Activated T-cell treated with anti-CD3 and anti-CD28 coated beads, Interleukin-2, amount 50 U/mL, for 4 hours (primary cell): ENCODE measurements at regions not wholly inside any gene's neighbourhood (a gene's known extent, or its start where the extent isn't known, plus 50 kb on each side); places are given as distances from the start of the nearest gene placed in this dataset.

Source experiments
- ATAC-seq, 2 donors: fragments of 200-7000 bp; cut with Tn5 transposase; one replicate each; pipeline ENCODE4 v1.10.0; 2021
- DNase-seq: peaks from one replicate; pipeline ENCODE4 v3.0.0-alpha.2; 2020
- H3K27me3 Mint-ChIP-seq: one replicate; pipeline ENCODE4 v1.8.0; 2021; ENCODE audit warnings: low read depth, mixed read lengths
- H3K36me3 Mint-ChIP-seq: one replicate; pipeline ENCODE4 v1.8.0; 2022; ENCODE audit warnings: mixed read lengths; ENCODE audit not compliant: insufficient read depth
- H3K4me1 Mint-ChIP-seq: one replicate; pipeline ENCODE4 v1.8.0; 2021; ENCODE audit warnings: low read depth, mixed read lengths
- H3K4me3 Mint-ChIP-seq: one replicate; pipeline ENCODE4 v1.8.0; 2021; ENCODE audit warnings: mild to moderate bottlenecking, moderate library complexity, mixed read lengths
- H3K9me3 Mint-ChIP-seq: one replicate; pipeline ENCODE4 v1.8.0; 2021; ENCODE audit warnings: mixed read lengths

DNA sequence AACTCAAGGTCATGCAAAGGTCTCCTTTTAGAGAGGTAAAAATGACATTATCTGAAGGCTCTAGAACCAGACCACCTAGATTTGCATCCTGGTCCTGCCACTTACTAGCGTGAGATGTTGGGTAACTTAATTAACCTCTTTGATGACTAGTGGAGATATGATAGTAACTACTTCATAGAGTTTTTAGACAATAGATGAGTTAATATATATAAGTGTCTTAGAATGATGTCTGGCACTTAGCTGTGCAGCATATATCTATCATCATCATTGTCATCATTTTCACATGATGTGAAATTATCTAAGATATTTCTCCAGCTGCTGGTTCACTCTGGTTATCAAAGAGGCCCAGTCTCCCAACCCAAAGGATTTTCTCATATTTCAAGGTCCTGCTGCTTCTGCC is 126.1 kb upstream of the DCLK2 start:
- DNase-seq, result no peak
- ATAC-seq, result no peak
- H3K4me3 Mint-ChIP-seq, result no peak overlapping the region
- no peaks in the 10 kb centered on the region for H3K36me3 Mint-ChIP-seq
- no peaks in the 10 kb centered on the region for H3K9me3 Mint-ChIP-seq
- H3K27me3 Mint-ChIP-seq, result peaks cover 2% of the 10 kb centered on the region
- H3K4me1 Mint-ChIP-seq, result no peaks in the 10 kb centered on the region

DNA sequence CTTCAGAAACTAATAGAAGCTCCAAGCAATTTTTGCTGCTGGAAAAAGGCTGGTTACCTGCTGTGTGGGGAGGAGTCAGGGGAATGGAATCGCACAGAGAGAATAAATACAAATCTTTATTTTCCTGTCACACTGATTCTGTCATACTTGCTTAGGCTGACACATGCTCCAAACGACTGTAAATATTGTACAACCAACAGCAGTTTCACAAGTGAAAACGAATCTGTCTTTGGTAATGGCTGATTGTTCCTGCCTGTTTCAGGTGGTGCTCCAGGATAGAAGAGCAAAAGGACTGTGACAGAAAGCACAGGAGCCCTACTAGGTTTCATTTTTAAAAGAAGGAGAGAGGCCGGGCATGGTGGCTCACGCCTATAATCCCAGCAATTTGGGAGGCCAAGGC is 125.5 kb upstream of the DCLK2 start:
- Mint-ChIP-seq H3K9me3 (no peaks in the 10 kb centered on the region), H3K27me3 (peaks cover 2% of the 10 kb centered on the region), H3K36me3 (no peaks in the 10 kb centered on the region), H3K4me1 (no peaks in the 10 kb centered on the region), H3K4me3 (no peak overlapping the region)
- DNase-seq (no peak), ATAC-seq (no peak)

DNA sequence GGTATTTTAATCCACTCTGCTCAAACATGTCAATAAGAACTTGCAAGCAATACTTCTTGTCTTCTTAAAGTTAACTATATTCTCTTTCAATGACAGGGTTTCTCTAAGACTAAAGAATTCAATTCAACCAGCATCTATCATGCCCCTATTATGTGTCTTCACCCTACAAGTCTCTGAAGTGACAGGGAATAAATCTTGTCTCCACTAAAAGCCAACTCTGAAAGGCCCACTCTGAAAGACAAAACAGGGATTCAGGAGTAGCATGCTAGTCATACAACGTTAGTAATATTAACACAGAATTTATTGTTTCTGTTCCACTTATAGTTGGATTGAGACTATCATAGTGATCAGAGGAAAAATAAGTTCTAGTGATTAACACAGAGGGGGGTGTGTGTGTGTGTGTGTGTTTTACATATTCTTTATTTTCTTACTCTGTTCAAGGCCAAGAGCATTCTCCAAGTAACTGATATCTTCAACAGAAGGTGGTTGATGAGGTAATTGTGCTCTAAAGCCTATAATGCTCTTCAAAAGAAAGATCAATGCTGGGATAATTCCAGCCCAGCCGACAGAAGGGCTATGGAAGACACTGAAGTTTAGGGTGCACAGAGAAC is 122.4 kb upstream of the DCLK2 start:
- Mint-ChIP-seq H3K9me3 (no peaks in the 10 kb centered on the region), H3K4me1 (no peaks in the 10 kb centered on the region), H3K4me3 (no peak overlapping the region), H3K27me3 (peaks cover 2% of the 10 kb centered on the region), H3K36me3 (no peaks in the 10 kb centered on the region)
- ATAC-seq (no peak), DNase-seq (no peak)

DNA sequence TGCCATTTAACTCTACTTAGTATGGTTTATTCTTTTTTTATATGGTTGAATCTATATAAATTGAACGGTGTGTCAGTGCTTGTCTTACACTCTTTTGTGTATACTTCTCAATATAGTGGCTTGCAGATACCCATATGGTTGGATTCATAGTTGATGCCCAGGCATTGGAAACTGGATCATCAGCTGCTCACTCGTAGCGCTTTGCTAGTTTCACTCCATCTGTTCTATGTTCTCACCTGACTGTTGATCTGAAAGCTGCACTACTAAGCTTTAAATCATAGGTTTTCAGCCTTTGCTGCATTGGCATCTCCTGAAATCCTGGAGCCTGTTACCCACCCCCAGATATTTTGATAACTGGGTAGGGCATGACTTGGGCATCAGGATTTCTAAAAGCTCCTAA is 121.6 kb upstream of the DCLK2 start:
- ATAC-seq (no peak), DNase-seq (no peak)
- H3K36me3 Mint-ChIP-seq, result no peaks in the 10 kb centered on the region
- no peaks in the 10 kb centered on the region for H3K4me1 Mint-ChIP-seq
- no peaks in the 10 kb centered on the region for H3K9me3 Mint-ChIP-seq
- no peak overlapping the region for H3K4me3 Mint-ChIP-seq
- H3K27me3 Mint-ChIP-seq, result peaks cover 2% of the 10 kb centered on the region

DNA sequence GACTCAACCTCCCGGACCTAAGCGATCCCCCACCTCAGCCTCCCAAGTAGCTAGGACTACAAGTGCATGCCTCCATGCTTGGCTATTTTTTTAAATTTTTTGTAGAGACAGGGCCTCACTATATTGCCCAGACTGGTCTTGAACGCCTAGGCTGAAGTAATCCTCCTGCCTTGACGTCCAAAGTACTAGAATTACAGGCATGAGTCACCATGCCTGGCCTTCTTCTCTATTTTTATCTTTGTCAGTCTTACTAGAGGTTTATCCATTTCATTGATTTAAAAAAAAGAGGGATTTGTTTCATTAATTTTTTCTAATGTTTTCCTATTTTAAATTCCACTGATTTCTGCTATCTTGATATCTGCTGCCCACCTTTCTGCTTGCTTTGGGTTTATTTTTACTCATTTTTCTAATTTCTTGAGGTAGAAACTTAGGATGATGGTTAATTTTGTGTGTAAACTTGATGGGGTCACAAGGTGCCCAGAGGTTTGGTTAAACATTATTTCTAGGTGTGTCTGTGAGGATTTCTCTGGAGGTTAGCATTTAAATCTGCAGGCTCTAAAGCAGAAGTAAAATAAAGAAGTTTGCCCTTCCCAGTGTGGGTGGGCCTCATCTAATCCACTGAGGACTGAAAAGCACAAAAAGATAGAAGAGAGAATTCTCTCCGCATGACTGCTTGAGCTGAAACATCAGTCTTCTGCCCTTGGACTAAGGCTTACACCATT is 116.2 kb upstream of the DCLK2 start:
- H3K9me3 Mint-ChIP-seq, result no peaks in the 10 kb centered on the region
- H3K27me3 Mint-ChIP-seq, result peaks cover 9% of the 10 kb centered on the region
- ATAC-seq, result no peak
- no peaks in the 10 kb centered on the region for H3K4me1 Mint-ChIP-seq
- no peak for DNase-seq
- H3K4me3 Mint-ChIP-seq, result no peak overlapping the region
- H3K36me3 Mint-ChIP-seq, result no peaks in the 10 kb centered on the region

DNA sequence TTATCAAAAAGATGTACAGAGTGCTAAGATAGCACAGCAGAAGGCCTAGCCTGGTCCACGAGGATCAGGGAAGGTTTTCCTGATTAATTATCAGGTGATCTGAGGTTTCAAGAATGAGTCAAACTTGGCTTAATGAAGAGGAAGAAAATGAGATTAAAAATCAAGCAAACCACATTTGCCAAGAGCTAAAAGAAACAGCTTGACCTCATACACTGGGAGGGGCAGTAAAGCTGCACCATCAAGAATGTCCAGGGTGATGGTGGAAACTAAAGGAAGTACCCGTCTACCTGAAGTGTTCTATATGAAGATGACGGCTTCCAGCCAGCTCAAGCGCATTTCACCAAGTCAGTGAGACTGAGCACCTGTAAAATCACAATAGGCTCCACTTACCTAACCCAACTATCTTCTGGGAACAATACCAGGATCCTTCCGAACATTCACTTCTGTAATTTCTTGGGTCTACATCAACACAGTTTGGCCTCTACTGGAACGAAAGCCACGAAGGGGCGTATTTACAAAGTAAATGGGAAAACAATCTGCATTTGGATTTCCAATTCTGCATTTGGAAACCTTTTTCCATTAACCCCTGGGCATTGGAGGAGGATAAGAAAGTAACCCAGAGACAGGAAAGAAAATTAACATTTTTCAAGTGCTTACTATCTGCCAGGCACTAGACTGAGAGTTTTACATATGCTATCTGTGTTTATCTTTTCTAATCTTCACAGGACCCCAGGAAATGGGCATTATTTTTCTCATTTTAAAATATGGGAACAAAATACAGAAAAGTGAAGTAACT is 114.0 kb upstream of the DCLK2 start:
- DNase-seq (no peak), ATAC-seq (no peak)
- Mint-ChIP-seq H3K27me3 (peaks cover 9% of the 10 kb centered on the region), H3K36me3 (no peaks in the 10 kb centered on the region), H3K4me1 (no peaks in the 10 kb centered on the region), H3K4me3 (no peak overlapping the region), H3K9me3 (no peaks in the 10 kb centered on the region)

DNA sequence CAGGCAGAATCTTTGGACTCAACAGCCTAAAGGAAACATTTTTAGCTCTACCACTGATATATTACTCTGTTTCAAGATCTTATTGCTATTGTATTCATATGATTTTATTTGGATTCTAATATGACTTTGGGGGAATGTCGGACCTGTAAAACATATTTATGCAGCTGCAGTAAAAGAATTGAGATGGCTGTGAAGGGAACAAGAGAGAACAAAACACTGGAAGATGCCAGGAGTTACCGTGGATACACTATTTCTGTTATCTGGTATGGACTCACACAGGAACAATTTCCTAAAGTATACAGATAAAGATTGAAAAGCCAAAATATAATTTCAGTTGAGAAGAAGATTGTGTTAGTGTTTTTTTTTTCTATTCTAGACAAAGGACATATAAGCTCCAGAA is 113.0 kb upstream of the DCLK2 start:
- no peak for ATAC-seq
- DNase-seq, result no peak
- Mint-ChIP-seq H3K4me3 (no peak overlapping the region), H3K4me1 (no peaks in the 10 kb centered on the region), H3K36me3 (no peaks in the 10 kb centered on the region), H3K9me3 (no peaks in the 10 kb centered on the region), H3K27me3 (peaks cover 11% of the 10 kb centered on the region)

DNA sequence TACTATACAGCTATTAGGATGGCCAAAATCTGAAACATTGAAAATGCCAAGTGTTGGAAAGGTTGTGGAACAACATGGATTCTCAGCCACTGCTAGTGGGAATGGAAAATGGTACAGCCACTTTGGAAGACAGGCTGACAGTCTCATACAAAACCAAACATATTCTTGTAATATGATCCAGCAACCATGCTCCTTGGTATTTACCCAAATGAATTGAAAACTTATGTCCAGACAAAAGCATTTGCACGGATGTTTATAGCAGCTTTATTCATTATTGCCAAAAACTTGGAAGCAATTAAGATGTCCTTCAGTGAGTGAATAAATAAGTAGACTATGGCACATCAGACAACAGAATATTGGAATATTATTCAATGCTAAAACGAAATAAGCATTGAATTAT is 105.8 kb upstream of the DCLK2 start:
- Mint-ChIP-seq H3K9me3 (no peaks in the 10 kb centered on the region), H3K4me1 (no peaks in the 10 kb centered on the region), H3K36me3 (no peaks in the 10 kb centered on the region), H3K27me3 (peaks cover 18% of the 10 kb centered on the region), H3K4me3 (no peak overlapping the region)
- ATAC-seq, result no peak
- DNase-seq, result no peak

DNA sequence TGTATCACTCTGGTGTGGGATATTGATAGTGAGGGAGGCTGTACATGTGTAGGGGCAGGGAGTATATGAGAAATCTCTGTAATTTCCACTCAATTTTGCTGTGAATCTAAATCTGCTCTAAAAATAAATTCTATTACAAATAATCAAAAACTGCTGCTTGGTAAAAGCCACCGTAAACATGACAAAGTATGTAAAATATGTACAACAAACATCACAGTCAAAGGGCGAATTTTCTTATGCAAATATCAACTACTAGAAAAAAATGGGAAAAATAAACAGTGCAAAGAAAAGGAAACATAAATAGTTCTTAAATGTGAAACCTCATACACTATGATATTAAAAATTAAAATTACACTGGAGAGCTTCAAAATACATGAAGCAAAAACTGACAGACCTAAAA is 105.1 kb upstream of the DCLK2 start:
- Mint-ChIP-seq H3K4me1 (no peaks in the 10 kb centered on the region), H3K9me3 (no peaks in the 10 kb centered on the region), H3K27me3 (peaks cover 18% of the 10 kb centered on the region), H3K4me3 (no peak overlapping the region), H3K36me3 (no peaks in the 10 kb centered on the region)
- DNase-seq (no peak), ATAC-seq (no peak)

DNA sequence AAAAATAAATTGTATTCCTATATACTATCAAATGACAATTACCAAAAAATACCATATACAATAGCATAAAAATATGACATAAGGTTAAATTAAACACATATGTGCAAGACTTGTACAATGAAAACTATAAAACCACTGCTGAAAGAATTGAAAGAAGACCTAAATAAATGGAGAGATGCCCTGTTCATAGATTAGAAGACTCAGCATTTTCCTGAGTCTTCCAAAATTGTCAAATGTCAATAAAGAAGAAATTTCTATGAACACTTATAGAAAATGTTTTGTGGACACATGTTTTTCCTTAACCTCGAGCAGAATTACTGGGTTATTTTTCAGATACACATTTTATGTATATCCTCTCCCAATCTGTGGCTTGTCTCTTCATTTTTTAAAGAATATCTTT is 103.1 kb upstream of the DCLK2 start:
- Mint-ChIP-seq H3K4me3 (no peak overlapping the region), H3K4me1 (no peaks in the 10 kb centered on the region), H3K9me3 (no peaks in the 10 kb centered on the region), H3K36me3 (no peaks in the 10 kb centered on the region), H3K27me3 (peaks cover 17% of the 10 kb centered on the region)
- ATAC-seq, result no peak
- no peak for DNase-seq

DNA sequence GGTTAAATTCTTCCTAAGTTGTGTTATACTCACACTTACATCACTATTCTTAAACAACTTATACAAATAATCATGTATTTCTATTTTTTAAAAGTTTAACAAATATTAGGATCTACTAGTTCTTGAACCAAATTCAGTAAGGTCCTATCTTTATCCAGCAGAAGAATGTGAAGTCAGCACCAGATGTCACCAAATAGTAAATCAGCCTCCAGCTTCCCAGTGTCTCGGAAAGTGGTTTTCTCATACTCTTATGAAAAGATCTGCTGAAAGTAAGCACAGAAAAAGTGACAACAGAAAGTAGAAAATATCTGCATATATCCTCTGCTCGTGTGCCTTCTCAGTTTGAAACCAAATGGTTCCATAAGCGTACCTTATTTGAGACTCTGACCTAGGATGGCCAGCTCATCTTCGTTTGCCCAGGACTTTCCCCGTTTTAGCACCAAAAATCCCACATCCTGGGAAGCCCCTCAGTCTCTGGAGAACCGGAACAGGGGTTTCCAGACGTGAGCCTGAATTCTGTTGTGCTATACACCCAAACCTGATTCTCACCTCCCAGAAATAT is 98.0 kb upstream of the DCLK2 start:
- no peak for ATAC-seq
- no peak for DNase-seq
- H3K27me3 Mint-ChIP-seq, result peaks cover 1% of the 10 kb centered on the region

DNA sequence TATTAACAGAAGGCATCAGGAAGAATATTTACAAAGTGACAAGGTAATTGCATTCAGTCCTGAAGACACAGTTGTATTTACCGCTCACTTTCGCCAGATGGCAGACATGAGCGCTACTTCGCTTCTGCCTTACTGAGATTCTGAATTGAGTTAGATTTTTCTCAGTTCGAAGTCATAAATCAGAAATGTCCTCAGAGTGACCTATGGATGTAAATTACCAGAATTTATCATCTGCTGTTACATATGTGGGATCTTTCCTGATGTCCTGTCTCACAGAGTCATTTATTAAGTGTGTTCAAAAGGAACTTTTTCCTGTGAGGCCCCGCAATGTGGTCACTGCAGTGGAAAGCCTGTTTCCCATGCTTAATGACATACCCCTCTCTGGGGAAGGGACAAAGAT is 97.3 kb upstream of the DCLK2 start:
- H3K9me3 Mint-ChIP-seq, result no peaks in the 10 kb centered on the region
- H3K4me1 Mint-ChIP-seq, result peaks cover 4% of the 10 kb centered on the region
- H3K4me3 Mint-ChIP-seq, result no peak overlapping the region
- no peaks in the 10 kb centered on the region for H3K36me3 Mint-ChIP-seq
- peak in 1 of 2 donors; percentile 55 for ATAC-seq
- DNase-seq, result peak; percentile 10
- H3K27me3 Mint-ChIP-seq, result peaks cover 1% of the 10 kb centered on the region

More for the DNA sequence above, 98.0 kb upstream of the DCLK2 start:
- Mint-ChIP-seq H3K9me3 (no peaks in the 10 kb centered on the region), H3K36me3 (no peaks in the 10 kb centered on the region), H3K4me3 (no peak overlapping the region), H3K4me1 (peaks cover 1% of the 10 kb centered on the region)

DNA sequence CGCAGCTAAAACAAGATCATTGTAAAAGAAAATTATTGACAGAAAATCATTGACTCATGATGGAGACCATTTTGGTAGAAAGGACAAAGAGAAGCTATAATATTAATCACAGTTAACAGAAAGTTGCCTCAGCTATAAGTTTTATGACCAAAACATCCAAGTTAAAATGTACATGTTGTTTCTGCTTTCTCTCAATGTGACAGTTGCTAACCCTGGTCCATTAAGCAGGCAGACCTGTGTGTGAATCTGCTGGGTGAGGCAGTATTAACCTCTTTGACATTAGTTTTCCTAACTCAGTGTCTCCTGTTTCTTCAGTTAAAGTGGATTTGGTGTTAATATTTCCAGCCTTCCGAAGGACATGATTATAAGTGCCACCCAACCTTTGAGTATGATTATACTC is 94.8 kb upstream of the DCLK2 start:
- ATAC-seq (no peak), DNase-seq (no peak)
- Mint-ChIP-seq H3K36me3 (no peaks in the 10 kb centered on the region), H3K4me1 (peaks cover 12% of the 10 kb centered on the region), H3K4me3 (no peak overlapping the region), H3K9me3 (no peaks in the 10 kb centered on the region), H3K27me3 (peaks cover 1% of the 10 kb centered on the region)

DNA sequence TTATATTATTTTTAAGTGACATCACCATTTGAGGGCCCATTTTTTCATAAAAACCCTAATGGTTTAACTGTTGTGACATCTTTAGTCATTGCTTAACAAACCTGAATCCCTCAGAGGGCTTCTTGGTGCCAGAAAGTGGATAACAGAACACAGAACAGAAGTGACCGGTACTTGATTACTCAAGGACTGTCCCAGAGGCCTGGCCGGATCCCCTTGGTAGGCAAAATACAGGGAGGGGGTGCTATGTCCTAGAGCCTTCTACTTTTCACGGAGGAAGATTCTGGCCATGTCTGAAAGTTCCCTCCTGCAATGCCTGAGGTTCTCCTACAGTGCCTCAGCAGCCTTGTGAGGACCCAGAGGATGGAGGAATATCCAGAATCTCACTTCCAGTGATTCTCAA is 94.3 kb upstream of the DCLK2 start:
- no peaks in the 10 kb centered on the region for H3K36me3 Mint-ChIP-seq
- H3K27me3 Mint-ChIP-seq, result peaks cover 1% of the 10 kb centered on the region
- no peak overlapping the region for H3K4me3 Mint-ChIP-seq
- peaks cover 12% of the 10 kb centered on the region for H3K4me1 Mint-ChIP-seq
- H3K9me3 Mint-ChIP-seq, result no peaks in the 10 kb centered on the region
- ATAC-seq (no peak), DNase-seq (no peak)

DNA sequence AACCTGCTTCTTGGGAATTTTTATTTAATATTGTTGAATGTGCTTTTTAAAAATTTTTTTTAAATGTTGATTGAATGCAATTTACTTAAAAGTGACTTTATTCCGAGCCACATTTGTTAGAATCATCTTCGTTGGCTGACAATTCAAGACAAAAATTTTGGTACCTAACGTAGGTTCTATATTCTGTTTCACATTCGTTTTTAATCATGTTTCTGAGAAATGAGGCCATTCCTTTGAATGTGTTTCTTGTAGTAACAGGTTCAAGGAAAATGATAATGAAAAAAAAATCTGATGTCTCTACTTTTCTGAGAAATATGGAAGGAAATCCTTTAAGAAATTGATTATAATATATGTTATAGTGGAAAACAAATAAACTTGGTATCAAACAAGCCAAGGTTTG is 92.3 kb upstream of the DCLK2 start:
- Mint-ChIP-seq H3K27me3 (peaks cover 1% of the 10 kb centered on the region), H3K4me1 (peaks cover 12% of the 10 kb centered on the region), H3K36me3 (no peaks in the 10 kb centered on the region), H3K9me3 (no peaks in the 10 kb centered on the region), H3K4me3 (no peak overlapping the region)
- ATAC-seq (no peak), DNase-seq (no peak)
